HG02571 (cell line): ENCODE measurements at regions not wholly inside any gene's neighbourhood (a gene's known extent, or its start where the extent isn't known, plus 50 kb on each side); places are given as distances from the start of the nearest gene placed in this dataset.

Source experiments
- ATAC-seq: cut with Tn5 transposase; IDR thresholded peaks from one replicate; pipeline ENCODE4 v1.9.1; 2021; ENCODE audit warnings: mild to moderate bottlenecking, moderate library complexity; ENCODE audit not compliant: unreplicated experiment

DNA sequence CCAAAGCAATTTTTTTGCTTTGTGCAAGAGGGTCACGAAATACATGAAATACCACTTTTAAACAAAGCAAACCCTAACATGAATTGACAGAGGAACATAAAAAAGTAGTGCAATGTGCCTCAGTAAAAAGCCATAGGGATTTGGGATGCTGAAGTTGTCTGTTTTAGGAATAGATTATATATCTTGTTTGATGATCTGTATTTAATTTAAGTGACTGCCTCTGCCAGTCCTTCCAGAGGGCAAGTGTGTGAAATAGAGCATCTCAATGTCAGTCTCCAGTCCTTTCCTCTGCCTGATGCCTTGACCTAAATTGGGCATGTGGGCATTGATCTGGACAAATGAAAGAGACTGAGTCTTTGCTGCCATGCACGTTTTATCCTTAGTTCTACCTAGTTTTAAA lies 222.8 kb downstream of the PTPRC start:
- ATAC-seq, result no peak

- no peak for ATAC-seq
Measured at GRCh38 chr1:198864695-198865094, 225.9 kb downstream of the PTPRC start.

DNA sequence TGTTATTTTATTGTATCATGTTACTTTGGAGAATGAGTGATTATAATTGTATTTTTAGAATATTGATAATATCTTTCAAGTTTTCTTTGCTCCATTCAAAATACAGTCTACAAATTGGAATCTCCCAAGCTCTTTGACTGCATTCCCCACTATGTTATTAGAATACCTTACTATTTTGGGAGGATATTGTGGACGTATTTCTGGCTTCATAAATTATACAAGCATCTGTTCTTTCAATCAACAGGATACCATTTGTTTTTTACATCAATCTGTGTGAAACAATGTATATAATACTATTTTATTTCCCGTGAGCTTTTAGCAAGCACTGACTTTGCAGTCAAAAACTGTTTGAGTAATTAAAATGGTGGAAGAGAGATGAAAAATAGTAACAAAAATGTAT lies 226.5 kb downstream of the PTPRC start:
- ATAC-seq, result no peak

- ATAC-seq, result no peak
Measured at GRCh38 chr1:198867182-198867581, 228.3 kb downstream of the PTPRC start.

GRCh38 chr1:198873696-198874230 lies 234.9 kb downstream of the PTPRC start:
- ATAC-seq, result no peak

- no peak for ATAC-seq
Measured at GRCh38 chr1:198876371-198876871, 237.6 kb downstream of the PTPRC start.

DNA sequence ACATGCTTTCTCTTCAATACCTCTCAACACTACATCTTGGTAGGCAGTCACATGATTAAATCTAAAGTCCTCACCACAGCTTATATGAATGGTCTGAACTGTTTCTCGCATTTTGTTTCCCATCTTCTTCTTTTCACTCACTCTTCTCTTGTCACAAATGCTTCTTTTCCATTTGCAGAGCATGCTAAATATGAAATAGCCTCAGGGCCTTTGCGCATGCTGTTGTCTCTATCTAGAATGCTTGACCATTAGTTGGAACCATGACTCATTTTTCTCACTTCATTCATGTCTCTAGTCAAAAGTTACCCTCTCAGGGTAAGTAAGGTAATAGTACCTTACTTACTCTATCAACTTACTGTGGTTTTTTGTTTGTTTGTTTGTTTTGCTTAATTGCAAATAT lies 239.7 kb downstream of the PTPRC start:
- no peak for ATAC-seq

DNA sequence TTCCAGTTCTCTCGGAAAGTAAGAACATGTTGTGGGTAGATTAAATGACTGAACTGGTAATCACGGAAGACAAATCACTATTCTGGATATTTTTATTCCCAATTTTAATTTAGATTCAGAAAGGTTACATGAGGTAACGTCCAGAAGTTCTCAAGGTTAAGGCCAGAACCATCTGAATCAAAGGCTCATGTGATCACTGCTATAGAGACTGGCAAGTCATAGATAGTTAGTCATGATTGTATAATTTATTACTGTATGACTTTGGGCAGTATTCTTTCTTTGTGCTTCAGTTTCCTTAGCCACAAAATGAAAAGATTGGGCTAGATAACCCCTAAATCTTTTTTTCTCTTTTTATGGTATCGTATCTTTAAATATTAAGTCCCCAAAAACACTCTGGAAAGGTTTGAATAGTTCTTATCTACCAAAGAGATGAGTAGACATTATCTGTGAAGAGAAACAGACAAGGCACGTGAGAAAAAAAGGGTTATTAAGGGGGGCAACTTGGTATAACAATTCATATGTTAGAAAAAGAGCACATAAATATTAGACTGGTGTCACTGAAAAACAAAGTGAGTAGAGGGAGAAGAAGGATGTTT lies 241.0 kb downstream of the PTPRC start:
- ATAC-seq, result no peak

DNA sequence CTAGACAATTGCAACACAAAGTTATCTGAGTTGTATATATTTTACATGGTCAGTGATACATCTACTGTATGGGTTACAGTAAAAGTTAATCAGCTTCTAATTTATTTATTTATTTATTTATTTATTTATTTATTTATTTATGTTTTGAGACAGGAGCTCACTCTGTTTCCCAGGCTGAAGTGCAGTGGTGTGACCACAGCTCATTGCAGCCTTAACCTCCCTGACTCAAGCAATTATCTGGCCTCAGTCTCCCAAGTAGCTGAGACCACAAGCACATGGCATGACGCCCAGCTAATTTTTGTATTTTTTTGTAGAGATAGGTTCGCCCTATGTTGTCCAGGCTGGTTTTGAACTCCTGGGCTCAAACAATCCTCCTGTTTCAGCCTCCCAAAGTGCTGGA lies 241.6 kb downstream of the PTPRC start:
- ATAC-seq, result no peak

- ATAC-seq, result no peak
Measured at GRCh38 chr1:198880818-198881597, 242.2 kb downstream of the PTPRC start.

DNA sequence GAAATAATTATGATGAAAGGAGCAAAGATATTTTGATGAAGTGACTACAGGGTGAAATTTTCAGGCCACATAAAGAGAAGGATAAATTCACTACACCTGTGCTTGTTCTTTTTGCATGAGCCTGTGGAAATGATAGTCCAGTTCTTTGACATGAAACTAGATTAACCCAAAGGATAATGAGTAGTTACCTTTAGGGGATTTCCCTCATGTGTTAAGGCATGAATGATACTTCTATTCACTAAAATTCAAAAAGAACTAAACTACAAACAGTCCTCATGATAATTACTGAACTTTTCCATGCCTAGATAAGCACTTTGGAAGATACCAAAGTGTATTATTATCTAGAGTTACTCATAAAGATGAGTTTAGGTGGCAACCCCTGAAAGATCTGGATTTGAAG lies 244.3 kb downstream of the PTPRC start:
- ATAC-seq, result no peak

- no peak for ATAC-seq
Measured at GRCh38 chr1:198887866-198888265, 249.0 kb downstream of the PTPRC start.

GRCh38 chr1:198888379-198888943 lies 249.6 kb downstream of the PTPRC start:
- no peak for ATAC-seq

DNA sequence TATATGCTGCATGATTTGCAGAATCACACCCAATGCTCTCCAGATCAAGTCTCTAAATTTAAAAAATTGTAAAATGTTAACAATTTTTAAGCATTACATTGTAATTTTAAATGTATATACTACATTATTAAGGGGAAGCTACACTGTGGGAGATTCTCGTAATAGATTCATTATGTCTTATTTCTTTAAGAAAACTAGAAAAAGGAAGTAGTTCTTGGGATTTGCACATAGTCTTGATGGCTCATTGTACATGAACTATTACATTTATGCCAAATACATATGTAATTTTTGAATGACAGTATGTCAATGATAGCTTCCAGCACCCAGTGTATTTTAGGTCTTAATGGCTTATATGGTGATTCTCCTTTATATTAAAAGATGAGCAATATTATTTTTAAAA lies 250.3 kb downstream of the PTPRC start:
- no peak for ATAC-seq

- ATAC-seq, result no peak
Measured at GRCh38 chr1:198889749-198890148, 250.9 kb downstream of the PTPRC start.

DNA sequence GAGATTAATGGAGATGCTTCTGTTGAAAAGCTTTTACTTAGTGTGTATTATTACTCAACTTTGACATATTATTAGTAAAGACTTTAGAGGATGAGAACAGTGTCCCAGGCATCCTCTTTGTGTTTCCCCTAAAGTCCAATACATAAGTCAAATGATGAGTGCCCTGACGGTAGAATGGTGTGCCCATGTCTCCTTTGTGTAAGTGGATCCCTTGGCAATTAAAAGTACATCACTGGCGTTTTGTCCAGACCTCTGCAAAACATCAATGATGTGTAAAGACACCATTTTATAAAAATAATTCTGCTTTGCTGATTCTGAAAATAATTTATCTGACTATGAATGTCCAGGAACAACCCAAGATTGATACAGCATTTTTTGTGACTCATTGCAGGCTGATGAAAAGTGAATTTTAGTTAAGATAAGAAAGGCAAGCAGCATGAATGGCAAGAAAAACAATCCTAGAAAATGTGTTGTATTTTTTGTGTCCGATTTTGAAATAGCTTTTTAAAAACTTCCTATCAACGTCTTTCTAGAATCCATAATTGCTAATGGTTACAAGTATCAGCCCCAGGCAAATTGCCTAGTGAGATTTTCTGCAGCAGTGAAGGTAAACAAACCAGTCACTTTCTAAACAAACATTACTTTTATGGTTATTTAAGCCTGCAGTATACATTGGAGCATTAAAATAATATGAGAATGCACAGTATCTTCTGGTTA lies 251.5 kb downstream of the PTPRC start:
- ATAC-seq, result no peak

GRCh38 chr1:198892065-198892464 lies 253.2 kb downstream of the PTPRC start:
- ATAC-seq, result no peak

GRCh38 chr1:198893141-198893540 lies 254.3 kb downstream of the PTPRC start:
- ATAC-seq, result no peak

DNA sequence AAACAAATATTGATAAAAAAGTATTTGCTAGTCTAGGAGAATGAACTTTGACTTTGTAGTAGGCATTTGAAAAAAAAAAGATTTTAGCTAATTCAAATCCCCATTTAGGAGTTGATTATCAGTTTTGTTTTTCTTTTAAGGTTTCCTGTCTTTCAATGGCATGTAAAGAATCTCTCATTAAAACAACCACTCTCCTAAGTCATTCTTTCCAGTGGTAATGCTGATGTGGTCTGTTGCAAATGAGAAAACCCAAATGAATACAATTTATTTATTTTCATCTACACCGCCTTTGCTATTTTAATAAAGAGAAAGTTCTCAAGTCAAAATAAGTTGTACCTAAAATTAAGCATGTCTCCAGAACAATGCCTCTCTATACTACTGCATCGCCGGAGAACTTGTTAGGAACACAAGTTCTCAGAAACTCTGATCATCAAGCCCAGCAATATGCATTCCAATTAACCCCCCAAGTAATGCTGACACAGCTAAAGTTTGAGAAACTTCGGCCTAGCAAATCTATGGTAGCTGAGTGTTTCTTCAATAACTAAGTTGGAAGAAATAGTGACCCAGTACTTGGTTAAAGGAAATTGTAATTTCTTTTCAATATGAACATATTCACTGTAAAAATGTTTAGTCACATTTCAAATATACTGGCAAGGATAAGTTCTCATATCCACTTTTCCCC lies 255.1 kb downstream of the PTPRC start:
- no peak for ATAC-seq

DNA sequence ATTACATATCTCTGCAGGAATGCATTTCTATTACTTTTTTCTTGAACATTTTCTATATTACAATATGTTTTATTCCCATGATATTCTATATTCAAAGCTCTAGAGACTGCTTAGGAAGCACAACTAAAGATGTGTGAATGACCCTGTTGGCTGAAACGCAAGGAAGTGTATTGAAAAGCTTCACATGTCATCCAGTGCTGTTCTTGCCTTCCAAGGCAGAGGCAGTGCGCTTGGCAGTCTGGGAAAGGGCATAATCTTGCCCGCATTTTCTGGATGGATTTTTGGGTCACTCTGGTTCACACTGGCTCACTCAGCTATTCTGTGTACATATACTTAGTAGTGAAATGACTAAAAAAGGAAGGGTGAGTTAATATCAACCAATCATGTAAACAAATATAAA lies 262.4 kb downstream of the PTPRC start:
- no peak for ATAC-seq

GRCh38 chr1:198902655-198903054 lies 263.8 kb downstream of the PTPRC start:
- ATAC-seq, result no peak
